ENCODE measurements at regions not wholly inside any gene's neighbourhood (a gene's known extent, or its start where the extent isn't known, plus 50 kb on each side); places are given as distances from the start of the nearest gene placed in this dataset.

DNA sequence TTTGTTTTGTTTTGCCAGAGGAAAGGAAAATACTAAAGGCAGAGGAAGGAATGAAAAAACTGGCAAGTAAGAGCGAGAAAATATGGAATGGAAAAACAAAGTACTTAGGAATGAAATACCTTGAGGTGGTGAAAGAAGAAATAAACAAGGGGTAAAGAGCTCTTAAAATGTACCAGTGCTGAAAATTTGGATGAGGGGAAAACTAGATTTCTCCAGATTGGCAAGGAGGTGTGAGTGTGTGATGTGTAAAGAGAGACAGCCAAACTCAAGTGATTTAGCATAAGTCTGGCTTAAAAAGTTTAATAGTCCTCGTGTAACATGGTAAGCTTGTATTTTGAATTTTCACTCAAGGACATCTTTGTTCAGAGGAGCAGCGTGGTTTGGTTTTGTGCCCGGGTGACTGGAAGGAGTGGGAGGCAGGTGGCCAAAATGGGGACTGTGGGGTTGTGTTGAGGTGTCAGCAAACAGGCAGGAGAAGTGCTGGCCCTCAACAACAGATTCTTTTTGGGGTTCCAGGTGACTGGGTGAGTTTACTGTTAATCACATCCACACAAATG is 102.7 kb downstream of the DACT1 start:
- Mint-ChIP-seq H3K4me1 (ENCODE audit: insufficient read depth, unreplicated experiment) (no peaks in the 10 kb centered on the region), H3K9me3 (ENCODE audit: unreplicated experiment) (no peaks in the 10 kb centered on the region), H3K27me3 (ENCODE audit: insufficient read depth, unreplicated experiment) (peaks cover 89% of the 10 kb centered on the region), H3K27ac (ENCODE audit: low read depth, unreplicated experiment) (no peak overlapping the region), H3K36me3 (ENCODE audit: insufficient read depth, unreplicated experiment) (peaks cover 6% of the 10 kb centered on the region), H3K4me3 (ENCODE audit: unreplicated experiment) (no peak overlapping the region)
- no TSS peak for BruUV-seq (replicated peaks)
- ChIA-PET POLR2A (no interaction called here), CTCF (no interaction called here)
- no peak for DNase-seq (ENCODE audit: unreplicated experiment)
- TF ChIP-seq, protein P1, sequence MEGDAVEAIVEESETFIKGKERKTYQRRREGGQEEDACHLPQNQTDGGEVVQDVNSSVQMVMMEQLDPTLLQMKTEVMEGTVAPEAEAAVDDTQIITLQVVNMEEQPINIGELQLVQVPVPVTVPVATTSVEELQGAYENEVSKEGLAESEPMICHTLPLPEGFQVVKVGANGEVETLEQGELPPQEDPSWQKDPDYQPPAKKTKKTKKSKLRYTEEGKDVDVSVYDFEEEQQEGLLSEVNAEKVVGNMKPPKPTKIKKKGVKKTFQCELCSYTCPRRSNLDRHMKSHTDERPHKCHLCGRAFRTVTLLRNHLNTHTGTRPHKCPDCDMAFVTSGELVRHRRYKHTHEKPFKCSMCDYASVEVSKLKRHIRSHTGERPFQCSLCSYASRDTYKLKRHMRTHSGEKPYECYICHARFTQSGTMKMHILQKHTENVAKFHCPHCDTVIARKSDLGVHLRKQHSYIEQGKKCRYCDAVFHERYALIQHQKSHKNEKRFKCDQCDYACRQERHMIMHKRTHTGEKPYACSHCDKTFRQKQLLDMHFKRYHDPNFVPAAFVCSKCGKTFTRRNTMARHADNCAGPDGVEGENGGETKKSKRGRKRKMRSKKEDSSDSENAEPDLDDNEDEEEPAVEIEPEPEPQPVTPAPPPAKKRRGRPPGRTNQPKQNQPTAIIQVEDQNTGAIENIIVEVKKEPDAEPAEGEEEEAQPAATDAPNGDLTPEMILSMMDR (IDR thresholded peaks at IDR 0.05; ENCODE audit: unreplicated experiment), result no peak
- intact Hi-C loops (cut with micrococcal nuclease), result no loop called here

GRCh38 chr14:58744801-58745394 is 107.1 kb downstream of the DACT1 start:
- H3K4me1 Mint-ChIP-seq (ENCODE audit: insufficient read depth, unreplicated experiment), result peaks cover 30% of the 10 kb centered on the region
- intact Hi-C loops (cut with micrococcal nuclease), result no loop called here

GRCh38 chr14:58746261-58746660 is 108.5 kb downstream of the DACT1 start:
- TF ChIP-seq, protein P1 (IDR thresholded peaks at IDR 0.05; ENCODE audit: unreplicated experiment), result no peak
- Mint-ChIP-seq H3K9me3 (ENCODE audit: unreplicated experiment) (no peaks in the 10 kb centered on the region), H3K4me3 (ENCODE audit: unreplicated experiment) (no peak overlapping the region), H3K4me1 (ENCODE audit: insufficient read depth, unreplicated experiment) (peaks cover 34% of the 10 kb centered on the region), H3K36me3 (ENCODE audit: insufficient read depth, unreplicated experiment) (no peaks in the 10 kb centered on the region), H3K27ac (ENCODE audit: low read depth, unreplicated experiment) (no peak overlapping the region), H3K27me3 (ENCODE audit: insufficient read depth, unreplicated experiment) (peaks cover 80% of the 10 kb centered on the region)
- BruUV-seq (replicated peaks), result no TSS peak
- POLR2A ChIA-PET, result interaction anchor here (0.7 to 1.0 kb wide), 2 partner anchors 9 to 16 kb away, joined by 3 read pairs; no protein-coding TSS in a partner anchor
- intact Hi-C loops (cut with micrococcal nuclease), result no loop called here
- peak; percentile 81 for DNase-seq (ENCODE audit: unreplicated experiment)
- CTCF ChIA-PET, result interaction anchor here (0.6 kb wide), 1 partner anchor 520 kb away, joined by 5 read pairs; no protein-coding TSS in a partner anchor

More at GRCh38 chr14:58744801-58745394, 107.1 kb downstream of the DACT1 start:
- ChIA-PET POLR2A (no interaction called here), CTCF (interaction anchor here (0.7 kb wide), 1 partner anchor 104 kb away, joined by 3 read pairs; no protein-coding TSS in a partner anchor)
- H3K9me3 Mint-ChIP-seq (ENCODE audit: unreplicated experiment), result no peaks in the 10 kb centered on the region
- TF ChIP-seq, protein P1 (IDR thresholded peaks at IDR 0.05; ENCODE audit: unreplicated experiment), result no peak
- H3K4me3 Mint-ChIP-seq (ENCODE audit: unreplicated experiment), result no peak overlapping the region
- no peak for DNase-seq (ENCODE audit: unreplicated experiment)
- no peak overlapping the region for H3K27ac Mint-ChIP-seq (ENCODE audit: low read depth, unreplicated experiment)
- H3K36me3 Mint-ChIP-seq (ENCODE audit: insufficient read depth, unreplicated experiment), result no peaks in the 10 kb centered on the region
- no TSS peak for BruUV-seq (replicated peaks)
- peaks cover 80% of the 10 kb centered on the region for H3K27me3 Mint-ChIP-seq (ENCODE audit: insufficient read depth, unreplicated experiment)

GRCh38 chr14:58746701-58747100 is 108.9 kb downstream of the DACT1 start:
- ChIA-PET POLR2A (interaction anchor here (1.0 kb wide), 1 partner anchor 9 kb away, joined by 3 read pairs; no protein-coding TSS in a partner anchor), CTCF (interaction anchor here (0.7 kb wide), 1 partner anchor 226 kb away, joined by 5 read pairs; no protein-coding TSS in a partner anchor)
- no peak for DNase-seq (ENCODE audit: unreplicated experiment)
- TF ChIP-seq, protein P1 (IDR thresholded peaks at IDR 0.05; ENCODE audit: unreplicated experiment), result no peak
- no TSS peak for BruUV-seq (replicated peaks)
- peaks cover 80% of the 10 kb centered on the region for H3K27me3 Mint-ChIP-seq (ENCODE audit: insufficient read depth, unreplicated experiment)
- no peak overlapping the region for H3K27ac Mint-ChIP-seq (ENCODE audit: low read depth, unreplicated experiment)
- H3K4me3 Mint-ChIP-seq (ENCODE audit: unreplicated experiment), result no peak overlapping the region
- intact Hi-C loops (cut with micrococcal nuclease), result no loop called here
- no peaks in the 10 kb centered on the region for H3K36me3 Mint-ChIP-seq (ENCODE audit: insufficient read depth, unreplicated experiment)
- peaks cover 34% of the 10 kb centered on the region for H3K4me1 Mint-ChIP-seq (ENCODE audit: insufficient read depth, unreplicated experiment)
- H3K9me3 Mint-ChIP-seq (ENCODE audit: unreplicated experiment), result no peaks in the 10 kb centered on the region

Measured in MCF 10A (cell line).